HG03460 (cell line): ENCODE measurements at regions not wholly inside any gene's neighbourhood (a gene's known extent, or its start where the extent isn't known, plus 50 kb on each side); places are given as distances from the start of the nearest gene placed in this dataset.
"Not testable (repeated sequence)": the region's sequence is repeated elsewhere in the genome, so short reads cannot be mapped to it uniquely, and the experiment has no call there.

Experiments used
- ATAC-seq: cut with Tn5 transposase; IDR thresholded peaks from one replicate; pipeline ENCODE4 v1.9.1; 2021; ENCODE audit not compliant: unreplicated experiment

DNA sequence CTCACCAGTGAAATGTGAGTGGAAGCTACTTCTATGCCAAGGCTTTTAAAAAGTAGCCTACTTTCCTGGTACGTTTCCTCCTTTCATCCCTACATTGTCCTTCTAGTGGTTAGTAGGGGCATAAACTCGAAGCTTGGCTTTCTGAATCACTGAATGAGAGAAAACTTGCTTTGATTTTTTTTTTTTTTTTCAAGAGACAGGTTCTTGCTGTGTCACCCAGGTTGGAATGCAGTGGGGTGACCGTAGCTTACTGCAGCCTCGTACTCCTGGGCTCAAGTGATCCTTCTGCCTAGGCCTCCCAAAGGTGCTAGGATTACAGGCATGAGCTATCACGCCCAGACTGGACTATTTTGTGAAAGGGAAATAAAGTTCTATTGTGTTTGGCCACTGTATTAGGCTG lies 89.1 kb upstream of the IGFBP7 start:
- ATAC-seq, result no peak

DNA sequence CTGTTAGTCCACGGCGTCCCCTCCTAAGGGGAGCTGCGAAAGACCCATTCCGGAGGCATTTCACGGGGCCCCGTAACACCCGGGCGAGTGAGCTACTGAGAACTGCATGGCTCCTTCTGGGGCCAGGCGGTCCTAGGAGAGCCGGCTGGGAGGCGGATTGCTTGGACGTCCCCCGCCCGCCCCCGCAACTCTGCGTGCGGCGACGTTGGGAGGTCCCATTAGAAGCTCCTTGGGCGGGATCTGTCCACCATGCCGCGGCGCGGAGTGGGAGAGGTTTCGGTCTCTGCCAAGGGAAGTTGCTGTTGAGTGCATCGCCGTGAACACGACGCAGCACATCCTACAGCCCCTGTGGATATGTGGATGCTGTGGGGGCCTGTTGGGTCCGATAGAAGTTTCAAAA lies 85.4 kb upstream of the IGFBP7 start:
- no peak for ATAC-seq

DNA sequence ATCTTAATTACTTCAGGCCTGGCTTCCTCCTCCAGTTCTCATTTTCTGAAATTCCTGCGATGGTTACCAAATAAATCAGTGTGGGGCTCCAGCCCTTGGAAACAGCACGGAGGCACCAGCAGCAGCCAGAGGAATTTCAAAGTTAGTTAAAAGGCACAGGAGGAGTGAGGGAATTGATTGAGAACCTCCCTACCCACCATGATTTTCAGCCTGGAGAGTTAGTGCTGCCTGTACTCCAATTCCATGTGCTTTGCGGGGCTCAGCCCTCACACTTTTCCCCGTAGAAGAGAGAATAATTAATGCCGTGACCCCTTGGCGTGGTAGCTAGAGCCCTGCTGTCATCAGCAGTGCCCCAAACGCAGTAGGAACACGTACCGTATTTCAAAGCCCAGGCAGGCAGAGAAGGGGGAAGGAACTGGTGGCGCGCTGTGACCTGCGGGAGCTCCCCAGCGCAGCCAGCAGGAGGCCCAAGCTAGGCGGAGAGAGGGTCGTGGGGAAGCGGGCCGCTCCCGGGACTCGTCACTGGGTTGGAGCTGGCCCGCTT lies 84.0 kb upstream of the IGFBP7 start:
- no peak for ATAC-seq

DNA sequence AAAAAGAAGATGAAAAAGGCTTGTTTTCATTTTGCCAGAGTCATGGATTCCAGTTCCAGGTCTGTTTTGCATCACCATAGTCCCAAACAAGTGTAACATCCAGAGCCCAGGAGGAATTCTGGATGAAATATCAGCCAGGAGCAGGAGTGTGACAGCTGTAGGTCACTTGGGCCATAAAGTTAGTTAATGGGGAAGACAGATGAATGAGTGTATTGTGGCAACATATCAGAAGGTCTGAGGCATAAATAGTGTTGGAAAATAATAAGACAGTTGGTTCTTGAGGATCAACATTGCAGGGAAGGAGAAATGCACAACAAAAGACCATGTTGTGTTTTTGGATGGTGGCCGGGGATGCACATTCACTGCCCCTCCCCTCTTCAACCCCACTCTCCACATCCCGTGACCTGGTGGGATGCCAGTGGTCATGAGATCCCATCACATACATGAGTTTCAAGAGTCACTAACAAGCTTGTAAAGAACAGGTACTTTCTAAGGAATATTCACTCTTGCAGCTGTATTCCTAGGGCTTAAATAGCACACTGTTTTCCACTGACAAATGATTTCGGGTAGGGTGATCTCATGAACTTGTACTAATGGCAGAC lies 83.1 kb upstream of the IGFBP7 start:
- ATAC-seq, result no peak

DNA sequence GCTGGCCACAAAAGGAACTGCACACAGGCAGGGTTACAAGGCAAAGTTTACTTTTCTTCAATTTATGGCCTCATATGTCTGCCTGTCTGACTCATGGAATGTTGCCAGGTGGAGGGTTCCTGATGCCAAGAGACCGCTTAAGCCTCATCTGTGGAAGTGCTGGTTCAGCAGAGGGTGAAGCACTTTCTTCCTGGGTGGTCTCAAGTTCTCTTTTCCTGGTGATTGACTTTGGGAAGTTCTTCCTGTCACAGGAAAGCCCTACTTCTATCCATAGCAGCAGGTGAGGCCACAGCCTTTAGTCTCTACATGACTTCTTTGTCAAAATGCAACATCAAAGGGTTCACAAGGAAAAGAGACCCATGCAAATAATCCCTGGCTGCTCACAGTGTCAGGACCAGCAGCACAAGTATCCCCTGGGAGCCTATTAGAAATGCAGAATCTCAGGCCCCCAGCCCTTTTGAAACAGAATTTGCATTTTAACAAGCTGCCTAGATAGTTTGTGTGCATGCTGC lies 81.4 kb upstream of the IGFBP7 start:
- ATAC-seq, result no peak

DNA sequence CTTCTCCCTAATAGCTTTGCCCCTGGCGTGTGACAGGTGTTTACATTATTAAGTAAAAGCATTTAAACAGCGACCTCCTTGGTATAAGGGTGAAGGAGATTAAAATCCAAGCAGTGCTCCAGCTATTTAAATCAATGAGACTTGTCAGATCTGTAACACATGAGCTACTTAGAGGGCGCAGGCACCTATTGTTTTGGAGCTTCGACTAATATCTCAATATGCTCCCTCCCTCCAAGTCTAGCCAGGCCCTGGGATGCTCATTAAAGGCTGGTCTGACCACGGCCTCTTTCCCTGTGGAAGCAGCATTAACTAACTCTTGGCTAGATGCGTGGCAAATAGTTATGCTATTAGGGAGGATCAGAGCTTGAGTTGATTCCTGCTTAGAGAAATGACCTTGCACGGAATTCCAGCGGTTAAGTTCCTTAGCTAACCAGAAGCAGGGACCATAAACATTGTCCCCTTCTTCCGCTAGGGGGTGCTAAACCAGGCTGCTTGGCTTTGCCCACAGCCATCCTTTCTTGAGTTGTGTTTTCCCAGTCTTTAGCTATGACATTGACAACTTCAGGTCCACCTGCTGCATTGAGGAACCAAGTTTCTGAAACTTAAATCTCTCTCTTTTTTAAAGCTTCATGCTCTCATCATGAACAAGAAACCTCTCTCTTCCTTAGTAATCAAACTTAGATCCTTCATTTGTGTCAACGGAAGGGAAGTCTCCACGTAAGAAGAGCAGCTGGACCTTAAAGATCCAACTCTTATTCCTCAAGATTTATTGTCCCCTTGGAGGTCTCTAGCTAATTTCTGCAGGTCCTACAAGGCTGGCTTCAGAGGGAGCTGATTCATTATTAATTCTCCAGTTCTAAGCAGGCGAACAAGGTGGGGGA lies 80.7 kb upstream of the IGFBP7 start:
- no peak for ATAC-seq

DNA sequence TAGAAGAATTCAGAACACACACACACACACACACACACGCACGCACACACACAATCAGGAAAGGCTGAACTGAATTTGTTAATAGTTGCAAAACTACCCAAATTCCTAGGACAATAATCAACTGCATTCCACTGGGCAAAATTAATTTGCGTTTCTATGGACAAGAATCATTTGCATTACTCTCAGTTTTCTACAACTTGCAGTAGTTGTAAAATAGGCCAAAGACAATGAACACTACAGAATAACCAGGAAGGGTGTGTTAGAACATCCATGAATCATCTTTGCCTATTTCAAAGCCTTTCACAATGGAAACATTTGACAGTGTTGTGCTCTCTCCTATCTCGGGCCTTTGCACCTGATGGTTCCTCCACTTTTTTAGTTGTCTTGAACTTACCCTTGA lies 77.1 kb upstream of the IGFBP7 start:
- ATAC-seq, result no peak

DNA sequence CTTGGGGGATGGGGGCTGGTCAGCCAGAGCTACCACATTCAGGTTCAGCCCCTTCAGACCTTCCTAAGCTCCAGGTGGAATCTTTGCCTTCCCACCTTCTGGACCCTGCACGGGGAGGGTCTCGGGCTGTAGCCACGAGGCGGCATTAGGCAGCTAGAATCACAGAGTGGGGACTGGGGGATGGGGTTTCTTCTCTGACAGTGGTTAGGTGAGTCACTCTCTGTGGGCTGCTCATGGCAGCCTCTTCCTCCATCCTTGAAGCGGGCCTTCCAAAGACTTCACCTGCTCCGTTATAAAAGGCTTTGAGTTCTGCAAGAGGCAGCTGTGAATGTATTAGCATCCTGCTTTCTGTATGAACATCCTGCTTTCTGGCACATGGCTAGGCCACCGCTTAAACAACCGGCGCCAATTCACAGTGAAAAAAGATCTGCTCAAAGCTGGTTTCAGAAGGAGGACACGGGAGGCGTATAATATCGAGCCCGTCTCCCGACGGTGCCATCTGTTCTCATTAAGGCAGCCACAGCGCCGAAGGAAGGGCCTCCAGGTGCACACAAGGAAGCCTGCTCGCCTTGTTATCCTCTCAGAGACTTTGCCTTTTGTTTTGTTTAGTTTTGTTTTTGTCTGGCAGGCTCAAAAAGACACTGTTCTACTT lies 74.3 kb upstream of the IGFBP7 start:
- ATAC-seq, result no peak

DNA sequence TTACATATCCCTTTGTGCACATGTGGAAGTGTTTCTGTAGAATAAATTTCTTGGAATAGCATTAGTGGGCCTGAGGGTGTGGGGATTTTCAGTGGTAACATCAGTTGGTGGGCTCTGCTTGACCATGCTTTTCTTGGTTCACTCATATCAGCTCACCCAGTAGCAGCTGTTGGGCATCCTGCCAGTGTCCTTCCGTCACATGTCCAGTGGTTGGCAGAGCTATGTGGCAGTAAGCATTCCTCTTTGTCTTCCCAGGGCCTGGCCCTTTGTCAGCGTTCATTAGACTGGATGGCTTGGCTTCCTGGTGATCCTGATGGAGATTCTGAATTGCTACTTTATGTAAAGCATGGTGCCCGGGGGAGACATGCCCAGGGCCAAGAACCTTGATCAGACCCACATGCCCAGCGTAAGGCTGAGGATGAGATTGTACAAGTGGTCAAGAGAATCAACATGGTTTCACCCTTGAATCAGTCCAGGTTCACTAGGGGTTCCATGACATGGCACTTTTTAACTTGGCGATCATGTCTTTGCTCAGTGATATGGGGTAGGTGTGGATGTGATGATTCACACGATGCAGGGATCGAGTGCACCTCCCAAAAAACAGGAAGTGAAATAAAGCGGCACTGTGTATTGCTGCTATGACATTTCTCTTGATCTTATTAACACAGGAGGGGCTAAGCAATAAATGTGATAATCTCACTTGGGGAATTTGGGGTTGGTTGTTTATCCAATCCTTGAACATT lies 72.1 kb upstream of the IGFBP7 start:
- ATAC-seq, result no peak

DNA sequence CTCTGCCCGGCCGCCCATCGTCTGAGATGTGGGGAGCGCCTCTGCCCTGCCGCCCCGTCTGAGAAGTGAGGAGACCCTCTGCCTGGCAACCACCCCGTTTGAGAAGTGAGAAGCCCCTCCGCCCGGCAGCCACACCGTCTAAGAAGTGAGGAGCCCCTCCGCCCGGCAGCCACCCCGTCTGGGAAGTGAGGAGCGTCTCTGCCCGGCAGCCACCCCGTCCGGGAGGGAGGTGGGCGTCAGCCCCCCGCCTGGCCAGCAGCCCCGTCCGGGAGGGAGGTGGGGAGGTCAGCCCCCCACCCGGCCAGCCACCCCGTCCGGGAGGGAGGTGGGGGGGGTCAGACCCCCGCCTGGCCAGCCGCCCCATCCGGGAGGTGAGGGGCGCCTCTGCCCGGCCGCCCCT lies 63.0 kb upstream of the IGFBP7 start:
- ATAC-seq, result not testable (repeated sequence)

DNA sequence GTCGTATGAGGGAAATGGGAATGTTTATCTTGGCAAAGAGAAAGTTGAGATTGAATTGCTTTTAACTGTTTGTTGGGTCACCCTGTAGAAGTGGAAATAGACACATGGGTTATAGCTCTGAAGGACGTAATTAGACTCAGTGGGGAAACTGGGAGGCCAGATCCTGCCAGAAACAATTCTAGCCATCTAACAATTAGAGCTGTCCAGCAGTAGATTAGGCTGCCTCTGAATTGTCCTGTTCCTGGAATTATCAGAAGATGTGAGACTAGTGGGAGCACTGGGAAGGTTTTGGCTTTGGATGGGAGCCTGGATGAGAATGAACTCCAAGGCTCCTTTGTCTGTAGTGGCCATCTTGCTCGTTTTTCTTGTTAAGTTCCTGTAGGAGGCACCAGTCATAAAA lies 61.9 kb upstream of the IGFBP7 start:
- no peak for ATAC-seq

DNA sequence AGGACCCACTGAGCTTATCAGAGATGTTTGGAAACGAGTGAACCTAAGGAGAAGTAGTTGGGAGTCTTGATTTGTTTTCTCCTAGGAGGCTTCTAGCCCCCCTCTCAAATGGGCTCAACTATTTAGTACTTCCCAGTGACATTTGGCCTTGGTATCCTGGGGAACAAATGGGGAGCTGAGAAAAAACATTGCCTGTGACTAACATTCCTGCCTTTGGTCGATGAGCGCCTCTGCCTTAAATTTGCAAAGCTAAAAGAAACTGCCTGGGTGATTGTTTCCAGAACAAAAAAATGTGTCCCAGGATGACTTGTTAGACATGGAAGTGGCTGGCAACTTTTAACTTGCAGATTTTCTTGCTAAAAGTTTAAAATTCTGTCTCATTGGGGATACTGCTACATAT lies 58.8 kb upstream of the IGFBP7 start:
- ATAC-seq, result no peak

DNA sequence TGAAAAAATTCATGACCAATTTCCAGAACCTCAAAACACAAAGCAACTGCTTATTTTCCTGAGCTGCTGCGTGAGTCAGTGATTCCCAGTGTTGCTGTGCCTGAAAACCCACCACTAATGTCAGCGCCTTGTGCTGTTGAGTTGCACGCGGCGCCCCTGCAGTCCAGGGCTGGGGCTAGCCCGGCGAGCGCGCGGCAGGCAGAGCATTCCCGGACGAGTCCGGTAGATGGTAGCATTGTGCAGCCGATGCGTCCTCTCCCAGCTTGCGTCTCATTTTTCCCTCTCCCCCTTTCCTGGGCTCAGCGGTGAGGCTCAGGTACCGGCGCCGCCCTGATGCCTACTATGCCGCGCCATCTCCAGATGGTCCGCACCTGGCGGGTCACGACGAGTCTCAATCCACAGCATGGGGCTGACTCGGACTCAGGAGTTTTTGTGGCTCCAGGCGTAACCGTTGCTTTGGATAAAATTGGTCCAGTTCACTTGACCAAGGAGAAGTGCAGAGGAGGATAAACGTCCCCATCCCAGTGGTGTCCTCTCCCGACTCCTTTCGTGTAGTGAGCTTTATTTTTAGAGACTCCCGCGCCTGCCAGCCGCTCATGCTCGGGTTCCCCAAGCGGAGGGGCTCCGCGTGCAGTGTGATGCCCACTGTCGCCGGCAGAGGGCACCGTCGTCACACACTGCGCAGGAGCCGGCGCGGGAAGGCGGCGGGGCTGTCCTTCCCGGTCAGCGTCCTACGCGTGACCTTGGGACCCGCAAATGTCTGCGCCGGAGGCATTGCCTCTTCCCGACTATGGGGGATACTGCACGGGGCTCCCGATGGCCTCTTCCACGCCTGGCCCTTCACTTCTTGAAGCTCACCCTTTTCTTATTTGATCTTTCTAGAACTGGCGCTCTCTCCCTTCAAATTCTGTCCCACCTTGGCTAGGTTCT lies 53.6 kb upstream of the IGFBP7 start:
- peak; percentile 99 for ATAC-seq

DNA sequence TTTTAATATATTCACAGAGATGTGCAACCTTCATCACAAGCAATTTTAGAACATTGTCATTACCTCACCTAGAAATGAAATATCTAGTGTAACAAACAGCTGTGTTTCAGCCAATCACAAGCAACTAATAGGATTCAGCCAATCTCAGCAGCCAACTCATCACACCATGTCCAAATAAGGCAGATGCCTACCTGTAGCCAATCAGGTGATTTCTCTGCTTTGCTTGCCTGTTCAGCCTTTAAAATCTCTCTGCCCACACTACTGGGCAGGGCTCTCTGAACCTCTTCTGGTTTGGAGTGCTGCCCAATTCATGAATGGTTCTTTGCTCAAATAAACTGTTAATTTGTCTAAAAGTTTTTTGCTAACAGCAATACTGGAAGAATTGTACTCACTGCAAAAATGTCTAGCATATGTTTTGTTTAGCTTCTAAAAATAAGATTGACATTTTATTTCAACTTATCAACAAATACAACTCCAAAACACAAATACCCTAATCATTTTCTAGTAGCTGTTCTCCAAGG lies 52.4 kb upstream of the IGFBP7 start:
- ATAC-seq, result no peak
